Activated CD4-positive, alpha-beta T cell treated with anti-CD3 and anti-CD28 coated beads, Interleukin-2, Interleukin-6, amounts not matched to agents 100 ng/mL and 50 ng/mL, durations not matched to agents 16 hours and 8 hours (primary cell): ENCODE measurements at regions not wholly inside any gene's neighbourhood (a gene's known extent, or its start where the extent isn't known, plus 50 kb on each side); places are given as distances from the start of the nearest gene placed in this dataset.
"Not testable (repeated sequence)": the region's sequence is repeated elsewhere in the genome, so short reads cannot be mapped to it uniquely, and the experiment has no call there.

ENCODE experiments used
- DNase-seq: peaks from one replicate; pipeline ENCODE4 v3.0.0-alpha.2; 2020

- no peak for DNase-seq
Measured at GRCh38 chr4:167956676-167957075, 135.7 kb upstream of the ANXA10 start.

DNA sequence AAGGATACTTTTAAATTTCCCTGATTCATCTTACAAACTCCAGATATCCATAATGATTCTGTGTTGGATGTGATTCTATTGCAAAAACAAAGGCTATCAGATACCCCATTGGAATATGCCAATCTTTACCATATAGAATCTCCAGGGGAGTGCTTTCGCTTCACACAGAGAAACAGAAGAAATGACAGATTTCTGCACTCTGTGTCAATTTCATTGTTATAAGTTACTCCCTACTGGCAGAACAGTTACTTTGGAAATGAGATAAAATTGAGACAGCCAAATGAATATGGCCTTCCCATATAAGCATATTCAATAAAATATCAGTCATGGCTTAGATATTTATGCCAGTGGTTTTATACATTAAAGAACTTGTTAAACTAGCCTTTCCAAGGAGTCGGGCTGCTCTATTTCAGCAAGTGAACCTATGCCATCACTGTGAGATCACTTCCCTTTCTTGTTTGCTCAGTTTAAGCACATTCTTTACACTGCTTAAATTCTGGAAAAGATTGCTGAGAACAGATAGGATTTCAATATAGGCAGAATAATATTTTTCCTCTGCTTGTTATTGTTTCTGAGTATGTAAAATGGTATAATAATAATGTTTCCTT is 127.5 kb upstream of the ANXA10 start:
- DNase-seq: no peak

GRCh38 chr4:167966143-167966542 is 126.2 kb upstream of the ANXA10 start:
- DNase-seq: no peak

DNA sequence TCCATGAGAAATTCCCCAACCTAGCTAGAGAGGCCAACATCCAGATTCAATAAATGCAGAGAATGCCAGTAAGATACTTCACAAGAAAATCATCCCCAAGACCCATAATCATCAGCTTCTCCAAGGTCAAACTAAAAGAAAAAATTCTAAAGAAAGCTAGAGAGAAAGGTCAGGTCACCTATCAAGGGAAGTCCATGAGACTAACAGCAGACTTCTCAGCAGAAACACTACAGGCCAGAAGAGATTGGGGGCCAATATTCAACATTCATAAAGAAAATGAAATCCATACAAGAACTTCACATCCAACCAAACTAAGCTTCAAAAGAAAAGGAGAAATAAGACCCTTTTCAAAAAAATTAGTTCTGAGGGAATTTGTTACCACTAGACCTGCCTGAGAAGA is 118.8 kb upstream of the ANXA10 start:
- DNase-seq: no peak

DNA sequence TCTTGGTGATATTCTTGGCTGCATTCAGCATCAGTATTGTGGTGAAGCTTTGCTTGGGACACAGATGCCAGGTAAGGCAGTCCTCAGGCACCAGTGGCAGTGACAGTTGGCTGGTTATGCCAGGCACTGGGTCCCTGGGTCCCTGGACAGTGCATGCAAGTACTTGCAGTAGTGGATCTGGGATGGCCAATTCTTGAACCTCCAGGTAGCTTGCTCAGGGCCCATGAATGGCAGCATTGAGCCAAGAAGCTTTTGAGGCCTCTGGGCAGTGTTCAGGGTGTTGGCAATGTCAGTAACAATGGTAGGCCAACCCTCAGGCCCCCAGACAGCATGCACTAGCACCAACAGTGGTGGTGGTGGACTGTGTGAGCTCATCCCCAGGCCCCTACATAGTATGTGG is 106.8 kb upstream of the ANXA10 start:
- no peak for DNase-seq

GRCh38 chr4:167986044-167986443 is 106.3 kb upstream of the ANXA10 start:
- DNase-seq: no peak

DNA sequence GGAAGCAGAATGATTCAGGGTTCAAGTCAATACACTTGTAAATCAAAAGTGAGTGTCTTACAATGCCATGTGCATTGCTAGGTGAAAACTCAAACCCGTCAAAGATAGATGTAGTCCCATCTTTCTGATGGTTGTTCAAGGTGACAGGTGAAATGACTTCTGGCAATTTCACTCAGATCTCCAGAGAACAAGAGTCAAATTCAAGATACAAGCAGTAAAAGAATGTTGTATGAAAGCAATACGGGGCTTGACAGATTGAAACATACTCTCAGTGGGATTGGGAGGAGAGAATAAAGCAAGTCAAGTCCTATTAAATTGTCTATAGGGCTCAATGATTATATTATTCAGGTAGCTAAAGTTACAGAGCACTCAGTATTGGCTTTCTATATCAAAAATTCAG is 105.1 kb upstream of the ANXA10 start:
- DNase-seq: no peak

DNA sequence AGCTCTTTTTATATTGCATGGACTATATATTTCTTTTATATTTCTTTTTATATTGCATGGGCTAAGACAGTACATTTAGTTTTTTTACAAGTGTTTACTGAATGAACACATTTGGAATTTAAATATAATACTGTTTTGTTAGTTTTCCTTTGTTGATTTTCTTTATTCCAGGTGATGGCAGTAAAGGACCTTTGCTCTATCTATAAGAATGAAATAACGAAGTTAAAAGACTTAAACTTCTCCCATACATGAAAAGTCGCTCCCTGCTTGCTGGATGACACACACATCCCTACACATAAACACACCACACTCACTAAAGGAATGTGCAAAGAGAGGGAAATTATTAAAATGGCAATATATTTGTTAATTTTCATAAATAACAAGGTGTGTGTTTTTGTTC is 102.5 kb upstream of the ANXA10 start:
- no peak for DNase-seq

DNA sequence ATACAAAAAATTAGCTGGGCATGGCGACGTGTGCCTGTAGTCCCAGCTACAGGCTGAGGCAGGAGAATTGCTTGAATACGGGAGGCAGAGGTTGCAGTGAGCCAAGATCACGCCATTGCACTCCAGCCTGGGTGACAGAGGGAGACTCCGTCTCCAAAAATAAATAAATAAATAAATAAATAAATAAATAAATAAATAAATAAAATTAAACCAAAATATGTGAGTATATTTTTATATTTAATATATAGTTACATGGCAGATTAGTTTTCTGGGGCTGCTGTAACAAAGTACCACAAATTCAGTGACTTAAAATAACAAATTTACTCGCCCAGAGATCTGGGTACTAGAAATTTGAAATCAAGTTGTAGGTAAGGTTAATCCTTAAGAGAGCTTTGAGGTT is 84.2 kb upstream of the ANXA10 start:
- not testable (repeated sequence) for DNase-seq

DNA sequence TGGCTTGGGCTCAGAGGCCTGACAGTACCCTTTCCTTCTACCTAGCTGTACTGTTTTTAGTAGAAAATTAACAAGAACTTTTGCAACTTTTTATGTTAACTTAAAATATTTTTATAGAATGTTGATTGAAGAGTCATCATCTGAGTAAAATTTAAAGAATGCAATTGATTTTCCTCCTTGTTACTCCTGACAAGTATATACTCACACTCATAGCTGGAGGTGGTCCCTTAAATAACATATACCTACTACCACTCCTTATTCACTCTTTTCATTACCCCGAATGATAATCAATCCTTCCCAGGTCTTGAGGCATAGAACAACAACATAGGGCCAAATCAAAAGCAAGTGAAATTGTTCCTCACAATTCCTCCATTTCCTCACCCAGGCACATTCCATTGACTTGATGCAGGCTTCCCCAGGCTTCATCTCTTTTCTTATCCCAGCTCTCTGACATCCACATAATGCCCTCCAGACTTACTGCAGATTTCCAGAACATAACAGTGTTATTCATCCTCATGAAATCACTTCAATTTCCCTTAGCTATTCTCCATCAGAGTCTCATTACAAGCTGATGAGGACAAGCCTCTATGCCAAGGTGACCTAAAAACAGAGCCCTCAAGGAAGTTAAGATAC is 73.2 kb upstream of the ANXA10 start:
- no peak for DNase-seq

GRCh38 chr4:168019921-168020320 is 72.4 kb upstream of the ANXA10 start:
- no peak for DNase-seq

- DNase-seq: no peak
Measured at GRCh38 chr4:168021666-168022065, 70.7 kb upstream of the ANXA10 start.

DNA sequence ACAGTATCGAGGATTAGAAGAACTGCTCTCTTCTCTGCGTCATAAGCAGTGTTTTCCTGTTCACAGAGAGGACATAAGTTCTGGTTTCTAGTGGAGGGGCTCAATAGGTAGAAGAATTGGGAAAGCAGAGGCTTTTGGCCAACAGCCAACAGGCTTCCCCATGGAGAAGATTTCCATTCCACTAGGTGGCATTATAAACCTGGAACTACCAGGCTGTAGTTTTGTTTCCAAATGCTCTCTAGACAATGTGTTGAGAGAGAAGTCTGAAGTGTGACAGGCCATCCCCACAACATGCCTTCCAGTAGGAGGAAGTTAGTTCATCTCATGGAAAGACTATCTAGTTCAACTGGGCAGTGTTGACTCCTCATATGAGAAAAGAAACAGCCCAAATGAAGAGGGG is 63.8 kb upstream of the ANXA10 start:
- no peak for DNase-seq

GRCh38 chr4:168028970-168029597 is 63.3 kb upstream of the ANXA10 start:
- no peak for DNase-seq

GRCh38 chr4:168037676-168038075 is 54.7 kb upstream of the ANXA10 start:
- no peak for DNase-seq

GRCh38 chr4:168039593-168039992 is 52.7 kb upstream of the ANXA10 start:
- no peak for DNase-seq
